Gastrocnemius medialis (tissue), 4 donors: ENCODE measurements at regions not wholly inside any gene's neighbourhood (a gene's known extent, or its start where the extent isn't known, plus 50 kb on each side); places are given as distances from the start of the nearest gene placed in this dataset.

Experiments
- ATAC-seq, 2 donors: fragments of 150-250 bp; one replicate each; pipeline ENCODE4 v1.9.1; 2016
- DNase-seq, 2 donors: peaks; one replicate each; pipeline ENCODE4 v3.0.0-alpha.2; 2019
- H3K27ac ChIP-seq, 4 donors: fragments of 200-600 bp; sonication (generic); 1 replicate in 1 of 4; 2 replicates in 3 of 4; pipeline ENCODE4 v1.5.1; 2016 to 2018; ENCODE audit warnings: mild to moderate bottlenecking in 2 of 4, moderate library complexity in 1 of 4
- H3K27me3 ChIP-seq, 3 donors: fragments of 200-600 bp; sonication (generic) in 2 of 3; 1 replicate in 1 of 3; 2 replicates in 2 of 3; pipeline versions ENCODE4 v1.5.1 to v1.6.0; 2016 to 2019; ENCODE audit warnings: mild to moderate bottlenecking in 1 of 3, moderate library complexity in 1 of 3
- H3K36me3 ChIP-seq, 2 donors: fragments of 200-600 bp; sonication (generic) in 1 of 2; one replicate each; pipeline ENCODE4 v1.5.1; 2017 to 2018
- H3K4me1 ChIP-seq, 2 donors: fragments of 200-600 bp; sonication (generic) in 1 of 2; one replicate each; pipeline ENCODE4 v1.5.1; 2016 to 2017; ENCODE audit warnings: mild to moderate bottlenecking in 2 of 2
- H3K4me3 ChIP-seq, 4 donors: fragments of 200-600 bp; sonication (generic) in 3 of 4; 1 replicate in 1 of 4; 2 replicates in 3 of 4; pipeline ENCODE4 v1.5.1; 2016 to 2019; ENCODE audit warnings: mild to moderate bottlenecking in 2 of 4
- H3K9me3 ChIP-seq, 3 donors: fragments of 200-600 bp; sonication (generic) in 2 of 3; 1 replicate in 1 of 3; 2 replicates in 2 of 3; pipeline ENCODE4 v1.5.1; 2016 to 2019
- POLR2A ChIP-seq, 2 donors: fragments of 450-650 bp; IDR thresholded peaks; one replicate each; pipeline ENCODE4 v1.6.1; 2017; ENCODE audit warnings: antibody characterized with exemption in 2 of 2, mild to moderate bottlenecking in 2 of 2, moderate library complexity in 2 of 2
- in situ Hi-C, 4 donors: fragments of 200-750 bp; cut with MboI; loops; one replicate each; pipeline versions ENCODE4 v1.15.0 to v1.8.0; 2017; ENCODE audit warnings: low sequenced_read_pairs in 4 of 4
- intact Hi-C: fragments of 100-400 bp; cut with DNase I; formaldehyde crosslinking; loops from one replicate; pipeline ENCODE4 v1.15.1; 2023; ENCODE audit warnings: low total_unique reads
- TF ChIP-seq, protein P1 (sequence below), 5 experiments: fragments of 450-650 bp in 3 of 5; fragments of 200-600 bp in 2 of 5; sonication (generic) in 2 of 5; IDR thresholded peaks in 4 of 5; conservative IDR thresholded peaks in 1 of 5; 1 replicate in 4 of 5; 2 replicates in 1 of 5; pipeline ENCODE4 v1.5.1; 2016 to 2019; ENCODE audit warnings: antibody characterized with exemption in 5 of 5, mild to moderate bottlenecking in 3 of 5, moderate library complexity in 3 of 5

DNA sequence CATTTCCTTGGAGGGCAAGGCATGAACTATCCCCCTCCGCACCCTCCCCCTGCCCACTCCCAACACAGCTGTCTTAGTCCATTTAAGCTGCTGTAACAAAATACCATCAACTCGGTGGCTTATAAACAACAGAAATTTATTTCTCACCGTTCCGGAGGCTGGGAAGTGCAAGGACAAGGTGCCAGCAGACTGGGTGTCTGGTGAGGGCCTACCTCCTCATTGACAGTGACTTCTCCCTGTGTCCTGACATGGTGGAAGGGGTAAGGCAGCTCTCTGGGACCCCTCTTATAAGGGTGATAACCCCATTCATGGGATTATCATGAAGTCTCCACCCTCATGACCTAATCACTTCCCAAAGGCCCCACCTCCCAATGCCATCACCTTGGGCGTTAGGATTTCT, 114.3 kb upstream of the MAFB start:
- ATAC-seq (no peak), DNase-seq (no peak)
- TF ChIP-seq POLR2A (IDR thresholded peaks at IDR 0.05), result no peak
- TF ChIP-seq, protein P1, sequence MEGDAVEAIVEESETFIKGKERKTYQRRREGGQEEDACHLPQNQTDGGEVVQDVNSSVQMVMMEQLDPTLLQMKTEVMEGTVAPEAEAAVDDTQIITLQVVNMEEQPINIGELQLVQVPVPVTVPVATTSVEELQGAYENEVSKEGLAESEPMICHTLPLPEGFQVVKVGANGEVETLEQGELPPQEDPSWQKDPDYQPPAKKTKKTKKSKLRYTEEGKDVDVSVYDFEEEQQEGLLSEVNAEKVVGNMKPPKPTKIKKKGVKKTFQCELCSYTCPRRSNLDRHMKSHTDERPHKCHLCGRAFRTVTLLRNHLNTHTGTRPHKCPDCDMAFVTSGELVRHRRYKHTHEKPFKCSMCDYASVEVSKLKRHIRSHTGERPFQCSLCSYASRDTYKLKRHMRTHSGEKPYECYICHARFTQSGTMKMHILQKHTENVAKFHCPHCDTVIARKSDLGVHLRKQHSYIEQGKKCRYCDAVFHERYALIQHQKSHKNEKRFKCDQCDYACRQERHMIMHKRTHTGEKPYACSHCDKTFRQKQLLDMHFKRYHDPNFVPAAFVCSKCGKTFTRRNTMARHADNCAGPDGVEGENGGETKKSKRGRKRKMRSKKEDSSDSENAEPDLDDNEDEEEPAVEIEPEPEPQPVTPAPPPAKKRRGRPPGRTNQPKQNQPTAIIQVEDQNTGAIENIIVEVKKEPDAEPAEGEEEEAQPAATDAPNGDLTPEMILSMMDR (IDR thresholded peaks at IDR 0.05 in 4 of 5, conservative IDR thresholded peaks at IDR 0.05 in 1 of 5), result no peak
- in situ Hi-C loops (no loop called here), intact Hi-C loops (no loop called here)
- Histone ChIP-seq H3K4me3 (no peak overlapping the region), H3K27ac (no peak overlapping the region), H3K27me3 (peaks cover 0 to 8% (median 4%) of the 10 kb centered on the region in 3 donors), H3K4me1 (no peaks in the 10 kb centered on the region), H3K36me3 (no peaks in the 10 kb centered on the region), H3K9me3 (no peaks in the 10 kb centered on the region)

DNA sequence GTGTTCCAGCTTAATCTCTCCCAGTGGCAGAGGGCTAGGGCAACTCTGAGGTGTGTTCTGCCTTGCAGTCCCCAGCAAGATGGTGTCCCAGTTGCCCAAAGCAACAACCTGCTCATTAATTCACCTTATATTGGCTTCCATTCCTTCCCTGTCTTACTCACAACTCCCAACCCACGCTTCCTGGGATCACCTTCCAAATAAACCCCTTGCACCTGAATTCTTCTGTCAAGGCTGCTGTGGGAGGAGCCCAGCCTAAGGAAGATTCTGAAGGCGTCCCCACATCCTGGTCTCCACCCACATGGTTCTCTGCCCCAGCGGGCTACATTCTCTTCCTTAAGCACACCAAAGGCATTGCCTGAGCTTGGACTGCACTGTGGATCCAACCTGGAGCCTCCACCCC, 116.6 kb upstream of the MAFB start:
- no peak for TF ChIP-seq POLR2A (IDR thresholded peaks at IDR 0.05)
- TF ChIP-seq, protein P1 (IDR thresholded peaks at IDR 0.05 in 4 of 5, conservative IDR thresholded peaks at IDR 0.05 in 1 of 5), result no peak
- intact Hi-C loops, result no loop called here

DNA sequence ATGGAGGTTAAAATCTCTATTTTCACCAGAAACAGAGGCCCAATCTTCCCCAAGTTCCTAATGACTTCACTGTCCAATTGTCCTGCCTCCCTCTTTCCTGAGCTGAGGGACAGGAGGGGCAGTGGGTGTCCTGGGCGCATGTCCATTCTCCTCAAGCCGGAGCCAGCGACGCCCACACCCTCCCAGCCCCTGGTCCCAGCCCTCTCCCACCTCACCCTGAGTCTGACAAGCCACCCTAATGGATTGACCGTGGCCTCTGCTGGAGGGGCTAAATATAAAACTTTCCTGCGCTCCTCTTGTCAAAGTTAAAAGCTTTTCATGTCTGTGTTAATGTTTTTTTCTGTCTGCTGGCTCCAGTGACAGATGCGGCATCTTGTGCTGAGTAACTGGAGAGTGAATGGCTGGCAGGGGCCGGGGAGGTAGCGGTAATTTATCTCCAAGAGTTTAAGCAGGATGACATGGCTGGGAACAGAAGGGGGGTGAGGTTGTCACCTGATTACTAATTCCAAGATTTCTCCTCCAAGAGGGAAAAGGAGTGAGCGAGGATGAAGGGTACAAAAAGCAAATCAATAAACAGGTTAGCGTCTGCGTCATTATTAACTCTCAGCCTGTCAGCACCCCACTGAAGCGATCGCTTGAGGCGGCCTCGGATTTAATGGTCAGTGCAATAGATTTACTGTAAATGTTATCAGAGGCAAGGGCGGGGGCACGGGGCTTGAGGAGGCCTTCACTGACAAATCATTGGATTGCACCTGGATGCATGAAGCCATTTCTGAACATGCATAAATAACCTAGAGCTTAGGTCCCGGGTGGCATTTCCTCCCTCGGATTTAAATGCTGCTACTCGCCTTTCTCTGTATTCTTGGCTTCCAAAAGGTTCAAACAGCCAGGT, 118.1 kb upstream of the MAFB start:
- in situ Hi-C loops, result no loop called here
- H3K9me3 ChIP-seq, result no peaks in the 10 kb centered on the region
- H3K27me3 ChIP-seq, result peaks cover 0 to 8% (median 4%) of the 10 kb centered on the region in 3 donors
- TF ChIP-seq POLR2A (IDR thresholded peaks at IDR 0.05), result no peak
- TF ChIP-seq, protein P1 (IDR thresholded peaks at IDR 0.05 in 4 of 5, conservative IDR thresholded peaks at IDR 0.05 in 1 of 5), result no peak
- ATAC-seq, result no peak
- no peak for DNase-seq
- H3K4me1 ChIP-seq, result no peaks in the 10 kb centered on the region
- no peaks in the 10 kb centered on the region for H3K36me3 ChIP-seq
- intact Hi-C loops, result no loop called here
- H3K4me3 ChIP-seq, result no peak overlapping the region
- no peak overlapping the region for H3K27ac ChIP-seq

More for the DNA sequence above, 116.6 kb upstream of the MAFB start:
- no peak overlapping the region for H3K27ac ChIP-seq
- no peak overlapping the region for H3K4me3 ChIP-seq
- no peaks in the 10 kb centered on the region for H3K9me3 ChIP-seq
- DNase-seq (no peak), ATAC-seq (no peak)
- in situ Hi-C loops, result no loop called here
- no peaks in the 10 kb centered on the region for H3K4me1 ChIP-seq
- H3K27me3 ChIP-seq, result peaks cover 0 to 8% (median 4%) of the 10 kb centered on the region in 3 donors
- H3K36me3 ChIP-seq, result no peaks in the 10 kb centered on the region

DNA sequence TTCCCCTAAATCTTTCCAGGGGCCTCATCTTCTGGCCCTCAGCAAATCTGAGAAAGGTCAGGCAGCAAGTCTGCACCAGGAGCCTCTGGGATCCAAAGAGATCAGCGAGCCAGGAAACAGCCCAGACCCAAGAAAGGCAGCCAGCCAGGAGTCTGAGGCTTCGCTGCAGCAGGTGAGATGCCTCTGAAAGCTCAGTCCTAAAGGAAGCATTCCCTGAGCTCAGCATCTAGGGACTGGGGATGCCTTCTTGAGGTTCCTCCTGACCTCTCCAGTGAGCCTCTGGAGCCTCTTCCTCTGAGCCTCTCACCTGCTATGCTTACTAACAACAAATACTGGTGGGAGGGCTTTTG, 118.8 kb upstream of the MAFB start:
- no peak for TF ChIP-seq POLR2A (IDR thresholded peaks at IDR 0.05)
- TF ChIP-seq, protein P1 (IDR thresholded peaks at IDR 0.05 in 4 of 5, conservative IDR thresholded peaks at IDR 0.05 in 1 of 5), result no peak
- Histone ChIP-seq H3K4me1 (no peaks in the 10 kb centered on the region), H3K36me3 (no peaks in the 10 kb centered on the region), H3K27ac (no peak overlapping the region), H3K9me3 (no peaks in the 10 kb centered on the region), H3K27me3 (peaks cover 0 to 8% (median 4%) of the 10 kb centered on the region in 3 donors), H3K4me3 (no peak overlapping the region)
- in situ Hi-C loops (no loop called here), intact Hi-C loops (no loop called here)
- ATAC-seq (no peak), DNase-seq (no peak)
